GM12878 (cell line): ENCODE measurements at regions not wholly inside any gene's neighbourhood (a gene's known extent, or its start where the extent isn't known, plus 50 kb on each side); places are given as distances from the start of the nearest gene placed in this dataset.

Experiments
- ATAC-seq: fragments of 200-7000 bp; cut with Tn5 transposase; 3 replicates; pipeline ENCODE4 v1.9.1; 2020; ENCODE audit warnings: mild to moderate bottlenecking, moderate library complexity
- BruUV-seq: library from RNA; stranded (reverse); fragments of 400-500 nt; replicated peaks from 2 replicates; lab custom pipeline; 2021; lab: Mats Ljungman, UMichigan
- CTCF ChIA-PET: fragments of 300-600 bp; sonication (Branson Sonifier 250); formaldehyde crosslinking; extraction: SDS; loops from one replicate; lab custom pipeline; 2021; ENCODE audit warnings: inconsistent platforms; lab: Yijun Ruan, JAX
- POLR2A ChIA-PET: fragments of 350-600 bp; formaldehyde crosslinking; extraction: SDS; loops from one replicate; lab custom pipeline; 2021; ENCODE audit warnings: inconsistent platforms; lab: Charles Lee
- RAD21 ChIA-PET: fragments of 300-600 bp; sonication (Branson Sonifier 250); formaldehyde crosslinking; loops from one replicate; lab custom pipeline; 2023; ENCODE audit warnings: antibody characterized with exemption; ENCODE audit not compliant: unreplicated experiment; lab: Charles Lee
- SMC1A ChIA-PET: fragments of 300-600 bp; sonication (Branson Sonifier 250); formaldehyde crosslinking; loops from one replicate; lab custom pipeline; 2023; ENCODE audit not compliant: unreplicated experiment, uncharacterized antibody; lab: Charles Lee
- DNase-seq: peaks from one replicate; pipeline ENCODE4 v3.0.0-alpha.2; 2011; ENCODE audit warnings: low read depth, low spot score
- FAIRE-seq: peaks from 3 replicates; lab custom pipeline; 2011; peaks lifted over from hg19 to GRCh38; lab: Jason Lieb, UNC
- H2AFZ ChIP-seq: 2 replicates; pipeline ENCODE4 v1.6.0; 2011; ENCODE audit warnings: low read depth, low read length, control low read depth; ENCODE audit not compliant: control insufficient read depth
- H3K27ac ChIP-seq: 2 replicates; pipeline ENCODE4 v1.5.1; 2011; ENCODE audit warnings: control low read depth; ENCODE audit not compliant: control insufficient read depth, insufficient read depth
- H3K27me3 ChIP-seq, 2 experiments: replicated peaks in 1 of 2; 2 replicates each; pipeline versions ENCODE4 v1.6.0 to v1.6.1; 2011; ENCODE audit warnings: low read length in 1 of 2; ENCODE audit not compliant: control insufficient read depth in 2 of 2, insufficient read depth in 2 of 2
- H3K36me3 ChIP-seq, 2 experiments: 2 replicates each; pipeline ENCODE4 v1.5.1; 2011; ENCODE audit warnings: low read length in 1 of 2; ENCODE audit not compliant: control insufficient read depth in 2 of 2, insufficient read depth in 2 of 2
- H3K4me1 ChIP-seq: 2 replicates; pipeline ENCODE4 v1.6.1; 2011; ENCODE audit warnings: mild to moderate bottlenecking, low read length, moderate library complexity, mixed read lengths; ENCODE audit not compliant: control insufficient read depth, insufficient read depth
- H3K4me2 ChIP-seq: 2 replicates; pipeline ENCODE4 v1.6.0; 2011; ENCODE audit warnings: control low read depth; ENCODE audit not compliant: control insufficient read depth, insufficient read depth
- H3K4me3 ChIP-seq: fragments of 200-600 bp; sonication (generic); 2 replicates; pipeline ENCODE4 v1.5.1; 2016
- H3K79me2 ChIP-seq: 2 replicates; pipeline ENCODE4 v1.6.0; 2011; ENCODE audit warnings: low read length; ENCODE audit not compliant: control insufficient read depth, insufficient read depth
- H3K9ac ChIP-seq: 2 replicates; pipeline ENCODE4 v1.8.0; 2011; ENCODE audit warnings: low read length, control low read depth, mixed read lengths; ENCODE audit not compliant: control insufficient read depth, insufficient read depth
- H3K9me3 ChIP-seq: replicated peaks from 3 replicates; pipeline ENCODE4 v1.5.1; 2011; ENCODE audit warnings: mild to moderate bottlenecking, low read length; ENCODE audit not compliant: control insufficient read depth, insufficient read depth
- H4K20me1 ChIP-seq: 2 replicates; pipeline ENCODE4 v1.6.0; 2011; ENCODE audit not compliant: control insufficient read depth, insufficient read depth
- EGR1 ChIP-seq, 2 experiments: IDR thresholded peaks; 1 replicate in 1 of 2; 2 replicates in 1 of 2; pipeline ENCODE4 v1.6.1; 2011 to 2012; ENCODE audit warnings: low read depth in 2 of 2, low read length in 2 of 2, borderline replicate concordance in 1 of 2, mild to moderate bottlenecking in 1 of 2, moderate library complexity in 1 of 2
- EP300 ChIP-seq, 2 experiments: fragments of 150-350 bp in 1 of 2; IDR thresholded peaks; 2 replicates each; pipeline ENCODE4 v1.6.1; 2011 to 2012; ENCODE audit warnings: low read depth in 2 of 2, low read length in 2 of 2, borderline replicate concordance in 1 of 2, improper control_type of control experiment in 1 of 2, inconsistent platforms in 1 of 2; ENCODE audit not compliant: control insufficient read depth in 1 of 2
- LARP7 ChIP-seq: fragments of 450-650 bp; IDR thresholded peaks from 2 replicates; pipeline ENCODE4 v1.6.1; 2017; ENCODE audit warnings: mild to moderate bottlenecking
- NR2C1 ChIP-seq: fragments of 450-650 bp; IDR thresholded peaks from 2 replicates; pipeline ENCODE4 v1.6.1; 2017; ENCODE audit warnings: antibody characterized with exemption, mild to moderate bottlenecking, moderate library complexity
- NR2C2 ChIP-seq: IDR thresholded peaks from 2 replicates; pipeline ENCODE4 v1.6.1; 2011; ENCODE audit warnings: borderline replicate concordance, low read depth; ENCODE audit not compliant: control insufficient read depth, insufficient read length
- PML ChIP-seq: IDR thresholded peaks from 2 replicates; pipeline ENCODE4 v1.6.1; 2012; ENCODE audit warnings: low read length, inconsistent platforms
- ZNF217 ChIP-seq: fragments of 450-650 bp; IDR thresholded peaks from 2 replicates; pipeline ENCODE4 v1.6.1; 2017; ENCODE audit warnings: antibody characterized with exemption, mild to moderate bottlenecking
- ZNF592 ChIP-seq: fragments of 450-650 bp; IDR thresholded peaks from 2 replicates; pipeline ENCODE4 v1.6.1; 2017; ENCODE audit warnings: mild to moderate bottlenecking, moderate library complexity
- WGBS: methylation state at CpG from one replicate; pipeline ENCODE4 v1.1.6; 2016; ENCODE audit warnings: low lambda C conversion rate; ENCODE audit not compliant: insufficient replicate concordance, insufficient coverage; ENCODE audit errors: missing lambda C conversion rate; 5-methylcytosine and 5-hydroxymethylcytosine counted together
- in situ Hi-C: fragments of 300-500 bp; cut with MboI; formaldehyde crosslinking; loops from 9 replicates; pipeline ENCODE4 v1.14.3; 2018; ENCODE audit warnings: mixed read lengths
- intact Hi-C: fragments of 100-400 bp; cut with micrococcal nuclease; formaldehyde crosslinking; loops from one replicate; pipeline ENCODE4 v1.14.2; 2022; ENCODE audit not compliant: unreplicated experiment
- TF ChIP-seq, protein P1 (sequence below): fragments of 150-350 bp; IDR thresholded peaks from 2 replicates; pipeline ENCODE4 v1.6.1; 2014; ENCODE audit warnings: mild to moderate bottlenecking, low read depth, low read length
- TF ChIP-seq, protein P2 (sequence below): fragments of 450-650 bp; IDR thresholded peaks from 2 replicates; pipeline ENCODE4 v1.6.1; 2017; ENCODE audit warnings: antibody characterized with exemption, mild to moderate bottlenecking, moderate library complexity
- TF ChIP-seq, protein P3 (sequence below): fragments of 450-650 bp; IDR thresholded peaks from 2 replicates; pipeline ENCODE4 v1.6.1; 2016; ENCODE audit warnings: mild to moderate bottlenecking

- TF ChIP-seq, protein P1, sequence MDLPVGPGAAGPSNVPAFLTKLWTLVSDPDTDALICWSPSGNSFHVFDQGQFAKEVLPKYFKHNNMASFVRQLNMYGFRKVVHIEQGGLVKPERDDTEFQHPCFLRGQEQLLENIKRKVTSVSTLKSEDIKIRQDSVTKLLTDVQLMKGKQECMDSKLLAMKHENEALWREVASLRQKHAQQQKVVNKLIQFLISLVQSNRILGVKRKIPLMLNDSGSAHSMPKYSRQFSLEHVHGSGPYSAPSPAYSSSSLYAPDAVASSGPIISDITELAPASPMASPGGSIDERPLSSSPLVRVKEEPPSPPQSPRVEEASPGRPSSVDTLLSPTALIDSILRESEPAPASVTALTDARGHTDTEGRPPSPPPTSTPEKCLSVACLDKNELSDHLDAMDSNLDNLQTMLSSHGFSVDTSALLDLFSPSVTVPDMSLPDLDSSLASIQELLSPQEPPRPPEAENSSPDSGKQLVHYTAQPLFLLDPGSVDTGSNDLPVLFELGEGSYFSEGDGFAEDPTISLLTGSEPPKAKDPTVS, result no peak
- TF ChIP-seq ZNF217 (no peak), ZNF592 (no peak)
Measured at GRCh38 chr10:94111367-94111766, 117.6 kb downstream of the PLCE1 start (continued).

- Histone ChIP-seq H2AFZ (no peak overlapping the region), H3K27ac (no peak overlapping the region), H3K79me2 (no peaks in the 10 kb centered on the region), H3K9ac (no peak overlapping the region), H3K27me3 (peaks cover 0 to 1% of the 10 kb centered on the region in 2 experiments; a peak in 1 of 4 replicates), H3K4me3 (no peak overlapping the region), H3K9me3 (no peaks in the 10 kb centered on the region), H3K4me2 (no peak overlapping the region), H3K4me1 (no peaks in the 10 kb centered on the region), H3K36me3 (no peaks in the 10 kb centered on the region), H4K20me1 (no peaks in the 10 kb centered on the region)
- FAIRE-seq (no peak), ATAC-seq (no peak), DNase-seq (no peak)
- ChIA-PET CTCF (no interaction called here), RAD21 (no interaction called here), SMC1A (no interaction called here), POLR2A (no interaction called here)
- WGBS, result 0% methylated on average over 2 of the region's 2 CpGs
- in situ Hi-C loops (no loop called here), intact Hi-C loops (no loop called here)
- BruUV-seq, result no TSS peak
- TF ChIP-seq NR2C2 (no peak), PML (no peak), LARP7 (no peak), NR2C1 (no peak), EGR1 (IDR thresholded peaks at IDR 0.05; ENCODE audit: borderline replicate concordance in 1 of 2, low read depth in 2 of 2, low read length in 2 of 2) (no peak), EP300 (IDR thresholded peaks at IDR 0.05; ENCODE audit: borderline replicate concordance in 1 of 2, control insufficient read depth in 1 of 2, low read depth in 2 of 2, low read length in 2 of 2) (no peak)
- TF ChIP-seq, protein P2, sequence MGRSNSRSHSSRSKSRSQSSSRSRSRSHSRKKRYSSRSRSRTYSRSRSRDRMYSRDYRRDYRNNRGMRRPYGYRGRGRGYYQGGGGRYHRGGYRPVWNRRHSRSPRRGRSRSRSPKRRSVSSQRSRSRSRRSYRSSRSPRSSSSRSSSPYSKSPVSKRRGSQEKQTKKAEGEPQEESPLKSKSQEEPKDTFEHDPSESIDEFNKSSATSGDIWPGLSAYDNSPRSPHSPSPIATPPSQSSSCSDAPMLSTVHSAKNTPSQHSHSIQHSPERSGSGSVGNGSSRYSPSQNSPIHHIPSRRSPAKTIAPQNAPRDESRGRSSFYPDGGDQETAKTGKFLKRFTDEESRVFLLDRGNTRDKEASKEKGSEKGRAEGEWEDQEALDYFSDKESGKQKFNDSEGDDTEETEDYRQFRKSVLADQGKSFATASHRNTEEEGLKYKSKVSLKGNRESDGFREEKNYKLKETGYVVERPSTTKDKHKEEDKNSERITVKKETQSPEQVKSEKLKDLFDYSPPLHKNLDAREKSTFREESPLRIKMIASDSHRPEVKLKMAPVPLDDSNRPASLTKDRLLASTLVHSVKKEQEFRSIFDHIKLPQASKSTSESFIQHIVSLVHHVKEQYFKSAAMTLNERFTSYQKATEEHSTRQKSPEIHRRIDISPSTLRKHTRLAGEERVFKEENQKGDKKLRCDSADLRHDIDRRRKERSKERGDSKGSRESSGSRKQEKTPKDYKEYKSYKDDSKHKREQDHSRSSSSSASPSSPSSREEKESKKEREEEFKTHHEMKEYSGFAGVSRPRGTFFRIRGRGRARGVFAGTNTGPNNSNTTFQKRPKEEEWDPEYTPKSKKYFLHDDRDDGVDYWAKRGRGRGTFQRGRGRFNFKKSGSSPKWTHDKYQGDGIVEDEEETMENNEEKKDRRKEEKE, result no peak
- TF ChIP-seq, protein P3, sequence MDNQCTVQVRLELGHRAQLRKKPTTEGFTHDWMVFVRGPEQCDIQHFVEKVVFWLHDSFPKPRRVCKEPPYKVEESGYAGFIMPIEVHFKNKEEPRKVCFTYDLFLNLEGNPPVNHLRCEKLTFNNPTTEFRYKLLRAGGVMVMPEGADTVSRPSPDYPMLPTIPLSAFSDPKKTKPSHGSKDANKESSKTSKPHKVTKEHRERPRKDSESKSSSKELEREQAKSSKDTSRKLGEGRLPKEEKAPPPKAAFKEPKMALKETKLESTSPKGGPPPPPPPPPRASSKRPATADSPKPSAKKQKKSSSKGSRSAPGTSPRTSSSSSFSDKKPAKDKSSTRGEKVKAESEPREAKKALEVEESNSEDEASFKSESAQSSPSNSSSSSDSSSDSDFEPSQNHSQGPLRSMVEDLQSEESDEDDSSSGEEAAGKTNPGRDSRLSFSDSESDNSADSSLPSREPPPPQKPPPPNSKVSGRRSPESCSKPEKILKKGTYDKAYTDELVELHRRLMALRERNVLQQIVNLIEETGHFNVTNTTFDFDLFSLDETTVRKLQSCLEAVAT, result no peak
Measured at GRCh38 chr10:94112321-94112720, 118.6 kb downstream of the PLCE1 start.
